ENCODE measurements at regions not wholly inside any gene's neighbourhood (a gene's known extent, or its start where the extent isn't known, plus 50 kb on each side); places are given as distances from the start of the nearest gene placed in this dataset.

GRCh38 chr16:52235186-52235585, 311.8 kb downstream of the TOX3 start:
- H3K79me2 ChIP-seq: no peaks in the 10 kb centered on the region
- H3K4me3 ChIP-seq: no peak overlapping the region
- H3K4me2 ChIP-seq: no peak overlapping the region
- H3K36me3 ChIP-seq (replicated peaks; ENCODE audit: insufficient read depth, low read depth): no peaks in the 10 kb centered on the region
- no peak for TF ChIP-seq EZH2 (IDR thresholded peaks at IDR 0.05; ENCODE audit: borderline replicate concordance)
- TF ChIP-seq CTCF (IDR thresholded peaks at IDR 0.05; ENCODE audit: poor library complexity): no peak
- no peak for TF ChIP-seq EZH2phosphoT487 (IDR thresholded peaks at IDR 0.05; ENCODE audit: low read depth, severe bottlenecking, unreplicated experiment)
- H4K20me1 ChIP-seq (ENCODE audit: insufficient read depth, poor library complexity, severe bottlenecking): no peaks in the 10 kb centered on the region
- no peaks in the 10 kb centered on the region for H3K9me2 ChIP-seq (replicated peaks; ENCODE audit: insufficient read depth)
- DNase-seq (ENCODE audit: low spot score): no peak
- no peaks in the 10 kb centered on the region for H3K9me3 ChIP-seq (ENCODE audit: low read depth)
- no peak overlapping the region for H2AFZ ChIP-seq
- H3K27me3 ChIP-seq: no peaks in the 10 kb centered on the region
- no peaks in the 10 kb centered on the region for H3K4me1 ChIP-seq (ENCODE audit: insufficient read depth)
- H3K27ac ChIP-seq: no peak overlapping the region

GRCh38 chr16:52234626-52235025, 312.3 kb downstream of the TOX3 start:
- Histone ChIP-seq H4K20me1 (ENCODE audit: insufficient read depth, poor library complexity, severe bottlenecking) (no peaks in the 10 kb centered on the region), H3K9me3 (ENCODE audit: low read depth) (no peaks in the 10 kb centered on the region), H3K36me3 (replicated peaks; ENCODE audit: insufficient read depth, low read depth) (no peaks in the 10 kb centered on the region), H3K79me2 (no peaks in the 10 kb centered on the region), H3K4me2 (no peak overlapping the region), H3K9me2 (replicated peaks; ENCODE audit: insufficient read depth) (no peaks in the 10 kb centered on the region), H2AFZ (no peak overlapping the region), H3K27me3 (no peaks in the 10 kb centered on the region), H3K4me3 (no peak overlapping the region), H3K27ac (no peak overlapping the region), H3K4me1 (ENCODE audit: insufficient read depth) (no peaks in the 10 kb centered on the region)
- WGBS (ENCODE audit: low lambda C conversion rate, missing lambda C conversion rate): 69% methylated on average over 2 of the region's 2 CpGs
- DNase-seq (ENCODE audit: low spot score): no peak
- TF ChIP-seq EZH2phosphoT487 (IDR thresholded peaks at IDR 0.05; ENCODE audit: low read depth, severe bottlenecking, unreplicated experiment) (no peak), CTCF (IDR thresholded peaks at IDR 0.05; ENCODE audit: poor library complexity) (no peak), EZH2 (IDR thresholded peaks at IDR 0.05; ENCODE audit: borderline replicate concordance) (no peak)

GRCh38 chr16:52229471-52229870, 317.5 kb downstream of the TOX3 start:
- no peak overlapping the region for H3K4me2 ChIP-seq
- 90% methylated on average over 3 of the region's 3 CpGs for WGBS (ENCODE audit: low lambda C conversion rate, missing lambda C conversion rate)
- H3K9me3 ChIP-seq (ENCODE audit: low read depth): no peaks in the 10 kb centered on the region
- no peaks in the 10 kb centered on the region for H3K79me2 ChIP-seq
- H3K4me3 ChIP-seq: no peak overlapping the region
- no peaks in the 10 kb centered on the region for H3K36me3 ChIP-seq (replicated peaks; ENCODE audit: insufficient read depth, low read depth)
- H4K20me1 ChIP-seq (ENCODE audit: insufficient read depth, poor library complexity, severe bottlenecking): no peaks in the 10 kb centered on the region
- no peak for TF ChIP-seq EZH2phosphoT487 (IDR thresholded peaks at IDR 0.05; ENCODE audit: low read depth, severe bottlenecking, unreplicated experiment)
- no peak for TF ChIP-seq CTCF (IDR thresholded peaks at IDR 0.05; ENCODE audit: poor library complexity)
- TF ChIP-seq EZH2 (IDR thresholded peaks at IDR 0.05; ENCODE audit: borderline replicate concordance): no peak
- H2AFZ ChIP-seq: no peak overlapping the region
- no peaks in the 10 kb centered on the region for H3K9me2 ChIP-seq (replicated peaks; ENCODE audit: insufficient read depth)
- H3K4me1 ChIP-seq (ENCODE audit: insufficient read depth): peaks cover 11% of the 10 kb centered on the region
- no peaks in the 10 kb centered on the region for H3K27me3 ChIP-seq
- DNase-seq (ENCODE audit: low spot score): no peak
- H3K27ac ChIP-seq: no peak overlapping the region

GRCh38 chr16:52227851-52228250, 319.1 kb downstream of the TOX3 start:
- H3K4me3 ChIP-seq: no peak overlapping the region
- no peaks in the 10 kb centered on the region for H3K9me3 ChIP-seq (ENCODE audit: low read depth)
- H3K27ac ChIP-seq: peak overlapping the region; percentile 29
- H3K36me3 ChIP-seq (replicated peaks; ENCODE audit: insufficient read depth, low read depth): no peaks in the 10 kb centered on the region
- DNase-seq (ENCODE audit: low spot score): no peak
- H3K9me2 ChIP-seq (replicated peaks; ENCODE audit: insufficient read depth): no peaks in the 10 kb centered on the region
- TF ChIP-seq EZH2 (IDR thresholded peaks at IDR 0.05; ENCODE audit: borderline replicate concordance): no peak
- TF ChIP-seq EZH2phosphoT487 (IDR thresholded peaks at IDR 0.05; ENCODE audit: low read depth, severe bottlenecking, unreplicated experiment): no peak
- TF ChIP-seq CTCF (IDR thresholded peaks at IDR 0.05; ENCODE audit: poor library complexity): no peak
- no peaks in the 10 kb centered on the region for H3K79me2 ChIP-seq
- peak overlapping the region; percentile 9 for H3K4me2 ChIP-seq
- no peaks in the 10 kb centered on the region for H4K20me1 ChIP-seq (ENCODE audit: insufficient read depth, poor library complexity, severe bottlenecking)
- H2AFZ ChIP-seq: no peak overlapping the region
- H3K27me3 ChIP-seq: no peaks in the 10 kb centered on the region
- peaks cover 11% of the 10 kb centered on the region for H3K4me1 ChIP-seq (ENCODE audit: insufficient read depth)
- WGBS (ENCODE audit: low lambda C conversion rate, missing lambda C conversion rate): 77% methylated on average over 3 of the region's 3 CpGs
